Nucleus accumbens (tissue), 56 donors: ENCODE measurements at regions not wholly inside any gene's neighbourhood (a gene's known extent, or its start where the extent isn't known, plus 50 kb on each side); places are given as distances from the start of the nearest gene placed in this dataset.
A peak's percentile ranks its signal among the peaks of the same experiment; 100 is the strongest.
"Not testable (repeated sequence)": the region's sequence is repeated elsewhere in the genome, so short reads cannot be mapped to it uniquely, and the experiment has no call there.

Source experiments
- DNase-seq, 56 donors: peaks; one replicate each; lab custom pipeline; 2025; lab: John Stamatoyannopoulos, UW

GRCh38 chr3:75564427-75564826, 99.7 kb upstream of the FRG2C start:
- DNase-seq: not testable (repeated sequence)

GRCh38 chr3:75572303-75572702, 91.8 kb upstream of the FRG2C start:
- not testable (repeated sequence) for DNase-seq

GRCh38 chr3:75579091-75579490, 85.0 kb upstream of the FRG2C start:
- not testable (repeated sequence) for DNase-seq

GRCh38 chr3:75579536-75579935, 84.6 kb upstream of the FRG2C start:
- not testable (repeated sequence) for DNase-seq

- peak in 28 of 56 donors; percentile 0 to 40 (median 12) for DNase-seq
Observed at GRCh38 chr3:75579981-75580782, 83.9 kb upstream of the FRG2C start.

- DNase-seq: not testable (repeated sequence)
Observed at GRCh38 chr3:75582536-75582935, 81.6 kb upstream of the FRG2C start.

GRCh38 chr3:75583116-75583515, 81.0 kb upstream of the FRG2C start:
- DNase-seq: not testable (repeated sequence)

GRCh38 chr3:75587695-75588094, 76.4 kb upstream of the FRG2C start:
- DNase-seq: not testable (repeated sequence)

- DNase-seq: not testable (repeated sequence)
Observed at GRCh38 chr3:75590382-75590781, 73.7 kb upstream of the FRG2C start.

GRCh38 chr3:75604286-75604934, 59.7 kb upstream of the FRG2C start:
- not testable (repeated sequence) for DNase-seq

- DNase-seq: not testable (repeated sequence)
Observed at GRCh38 chr3:75607996-75608395, 56.1 kb upstream of the FRG2C start.

- not testable (repeated sequence) for DNase-seq
Observed at GRCh38 chr3:75609598-75609997, 54.5 kb upstream of the FRG2C start.

GRCh38 chr3:75610773-75611172, 53.4 kb upstream of the FRG2C start:
- no peak for DNase-seq

- DNase-seq: not testable (repeated sequence)
Observed at GRCh38 chr3:75611724-75612460, 52.2 kb upstream of the FRG2C start.
